Colon (tissue), 2 donors: ENCODE measurements at regions not wholly inside any gene's neighbourhood (a gene's known extent, or its start where the extent isn't known, plus 50 kb on each side); places are given as distances from the start of the nearest gene placed in this dataset.
"Not testable (repeated sequence)": the region's sequence is repeated elsewhere in the genome, so short reads cannot be mapped to it uniquely, and the experiment has no call there.

Experiments used
- FAIRE-seq: peaks from 2 replicates; lab custom pipeline; 2012; peaks lifted over from hg19 to GRCh38; lab: Jason Lieb, UNC
- donor health status: control.
- donor health status: control.

DNA sequence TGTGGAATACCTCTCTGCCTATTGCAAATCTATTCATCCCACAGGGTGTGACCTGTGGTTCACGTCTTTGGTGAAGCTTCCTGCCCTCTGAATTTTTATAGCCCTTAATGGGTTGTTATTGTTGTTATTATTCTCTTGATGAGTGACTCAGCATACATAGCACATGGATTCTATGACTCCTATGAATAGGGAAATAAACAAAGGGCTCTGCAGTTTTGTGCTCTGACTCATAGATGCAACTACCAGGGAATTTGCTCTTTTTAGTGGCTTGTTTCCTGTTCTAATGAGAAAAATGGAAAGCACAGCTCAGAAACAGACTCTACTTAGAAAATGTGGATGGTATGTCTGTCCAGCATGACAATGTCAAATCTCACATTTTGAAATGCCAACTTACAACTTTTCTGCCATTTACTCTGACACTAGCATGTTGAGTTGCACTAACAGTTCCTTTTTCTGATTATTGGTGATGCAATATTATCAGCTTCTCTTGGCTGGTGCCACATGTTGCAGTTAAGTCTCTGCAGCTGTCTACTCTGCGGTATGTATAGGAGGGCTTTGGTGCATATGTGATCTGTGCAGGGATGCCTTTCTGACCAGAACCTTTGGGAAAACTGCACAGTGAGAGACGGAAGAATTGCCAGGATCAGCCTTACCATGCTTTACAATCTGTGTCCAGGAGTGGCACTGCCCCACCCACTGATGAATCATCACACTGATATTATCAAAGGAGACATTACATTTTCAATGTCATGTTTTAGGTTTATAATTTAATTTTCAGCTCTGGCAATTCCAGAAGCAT, 996.4 kb upstream of the WWC1 start:
- FAIRE-seq, result no peak

DNA sequence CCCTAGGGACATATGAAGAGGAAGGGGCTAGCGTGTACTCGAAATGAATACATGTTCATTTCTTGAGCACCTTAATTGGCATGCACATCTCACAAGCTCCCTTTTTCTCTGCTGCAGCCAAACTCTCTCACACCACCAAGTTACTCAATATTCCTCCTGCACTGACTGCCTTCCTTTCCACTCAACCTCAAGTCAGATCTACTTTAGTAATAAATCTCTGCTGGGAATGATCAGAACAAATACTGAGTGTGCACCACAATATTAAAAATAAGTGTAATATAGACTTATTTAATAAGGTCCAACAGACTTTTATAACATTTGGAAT, 995.8 kb upstream of the WWC1 start:
- no peak for FAIRE-seq

DNA sequence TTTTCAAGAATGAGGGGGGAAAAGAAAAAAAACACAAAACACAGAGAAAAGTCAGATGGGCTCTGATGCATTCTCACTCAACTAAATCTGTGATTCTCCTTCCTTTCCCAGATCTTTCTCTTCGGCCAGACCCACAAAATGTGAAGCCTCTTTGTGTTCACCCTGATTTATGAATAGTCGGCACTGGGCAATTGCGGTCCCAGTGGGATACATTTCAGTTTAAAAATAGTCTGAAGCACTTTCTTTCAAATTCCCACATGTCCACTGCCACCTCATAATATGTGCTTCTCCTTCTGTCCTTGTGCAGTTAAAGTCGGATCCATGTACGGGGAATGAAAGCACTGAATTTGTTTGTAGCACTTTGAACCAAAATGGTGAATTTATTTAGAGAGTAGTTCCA, 995.4 kb upstream of the WWC1 start:
- no peak for FAIRE-seq

DNA sequence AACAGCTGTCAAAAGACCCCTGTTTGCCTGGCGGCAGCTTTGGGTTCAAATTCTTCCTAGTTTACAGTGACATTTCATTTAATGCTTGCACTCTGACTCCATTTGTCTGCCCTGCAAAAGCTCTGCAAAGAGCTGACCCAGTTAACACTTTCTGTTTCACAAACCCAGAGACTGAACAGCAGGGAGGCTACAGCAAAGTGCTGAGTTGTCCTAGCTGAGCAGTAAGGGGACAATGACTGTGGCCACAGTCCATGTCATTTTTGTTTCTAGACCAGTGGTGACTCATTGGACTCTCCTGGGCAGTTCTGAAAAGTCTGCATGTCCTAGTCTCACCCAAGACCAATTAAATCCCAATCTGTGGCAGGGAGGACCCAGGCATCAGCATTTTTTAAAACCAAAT, 994.8 kb upstream of the WWC1 start:
- FAIRE-seq, result no peak

DNA sequence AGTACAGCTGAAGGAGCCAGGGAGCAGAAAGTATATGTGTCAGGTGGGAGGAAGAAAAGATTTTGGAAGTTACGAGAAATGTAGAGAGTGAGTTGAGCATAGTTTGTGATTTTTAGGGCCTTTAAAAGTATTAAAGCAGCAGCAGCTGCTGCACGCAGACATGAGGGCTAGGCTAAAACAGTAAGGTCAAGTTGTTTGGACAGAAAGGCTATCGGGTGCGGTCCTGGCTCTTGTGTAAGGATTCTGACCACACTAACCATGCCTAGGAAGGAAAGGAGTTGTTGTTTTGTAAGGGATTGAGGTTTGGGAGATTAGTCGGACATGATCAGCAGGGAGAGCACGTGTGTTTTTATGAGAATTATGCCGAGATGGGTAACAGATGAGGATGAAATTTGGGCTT, 991.6 kb upstream of the WWC1 start:
- FAIRE-seq, result not testable (repeated sequence)

DNA sequence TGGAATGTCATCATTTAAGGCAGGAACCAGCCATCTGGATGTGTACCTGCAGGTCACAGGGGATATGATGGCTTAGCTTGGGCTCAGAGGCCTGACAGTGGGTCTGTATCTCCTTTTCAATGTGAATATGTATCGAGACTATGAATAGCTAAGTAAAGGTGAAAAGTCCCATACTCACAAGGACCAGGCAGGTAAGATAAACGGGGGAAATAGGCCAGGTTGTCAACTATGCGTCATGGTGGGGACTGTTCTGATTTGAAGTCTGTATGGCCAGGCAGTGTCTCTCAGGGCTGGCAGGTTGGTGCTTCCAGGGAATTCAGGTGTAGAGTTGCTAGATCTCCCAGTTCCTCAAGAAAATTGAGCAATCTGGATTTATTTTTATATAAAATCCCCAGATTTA, 987.9 kb upstream of the WWC1 start:
- FAIRE-seq, result no peak

DNA sequence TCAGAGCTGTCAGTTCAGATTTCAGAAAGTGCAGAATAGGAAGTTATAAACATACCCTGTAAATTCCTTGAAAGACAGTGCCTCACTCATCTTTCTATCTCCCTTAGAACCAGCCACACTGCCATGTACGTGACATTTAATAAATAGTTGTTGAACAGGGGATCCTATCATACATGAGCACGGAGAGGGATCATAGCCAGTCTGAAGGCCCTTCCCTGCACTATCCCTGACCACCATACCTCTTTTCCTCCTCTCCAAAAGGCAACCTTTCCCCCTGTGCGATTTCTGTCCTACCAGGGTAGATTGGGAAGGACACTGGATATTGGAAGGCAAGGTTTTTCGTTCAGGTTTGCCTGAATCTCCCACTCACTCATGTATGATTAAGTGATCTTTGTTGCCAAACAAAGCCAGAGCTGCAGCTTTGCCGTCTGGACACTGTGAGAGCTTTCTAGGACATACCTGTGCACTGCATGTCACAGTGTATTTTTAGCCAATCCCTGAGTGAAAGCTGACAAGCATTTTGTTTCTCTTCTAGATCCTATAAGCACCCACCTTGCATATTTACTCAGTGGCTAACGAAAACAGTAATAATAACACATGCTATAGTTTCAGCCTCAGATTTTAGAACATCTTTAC, 986.5 kb upstream of the WWC1 start:
- FAIRE-seq, result no peak

DNA sequence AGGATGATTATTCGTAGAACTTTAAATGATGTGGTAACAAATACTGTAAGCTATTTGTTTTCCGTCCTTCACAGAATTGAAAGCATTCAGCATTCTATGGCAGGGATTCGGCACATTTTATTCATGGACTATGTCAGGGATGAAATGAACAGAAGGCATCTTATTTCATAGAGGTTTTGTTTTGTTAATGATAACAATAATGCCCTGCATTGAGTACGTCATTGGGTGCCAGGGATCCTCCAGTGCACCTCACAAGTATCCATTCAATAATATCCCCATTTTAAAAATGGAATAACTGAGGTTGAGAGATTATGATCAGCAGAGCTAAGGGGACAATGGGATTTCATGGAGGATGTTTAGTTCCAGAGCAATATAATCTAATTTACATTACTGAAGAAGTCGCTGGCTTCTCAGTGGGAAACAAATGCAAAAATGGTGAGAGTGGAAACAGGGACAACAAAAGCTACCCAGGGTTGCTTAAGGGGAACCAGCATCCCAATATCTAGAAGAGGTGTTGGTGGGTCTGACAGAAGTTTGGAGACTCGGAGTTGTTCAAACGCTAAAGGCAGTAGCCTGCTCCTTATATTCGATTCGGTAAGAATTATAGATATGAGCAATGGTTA, 985.7 kb upstream of the WWC1 start:
- no peak for FAIRE-seq

DNA sequence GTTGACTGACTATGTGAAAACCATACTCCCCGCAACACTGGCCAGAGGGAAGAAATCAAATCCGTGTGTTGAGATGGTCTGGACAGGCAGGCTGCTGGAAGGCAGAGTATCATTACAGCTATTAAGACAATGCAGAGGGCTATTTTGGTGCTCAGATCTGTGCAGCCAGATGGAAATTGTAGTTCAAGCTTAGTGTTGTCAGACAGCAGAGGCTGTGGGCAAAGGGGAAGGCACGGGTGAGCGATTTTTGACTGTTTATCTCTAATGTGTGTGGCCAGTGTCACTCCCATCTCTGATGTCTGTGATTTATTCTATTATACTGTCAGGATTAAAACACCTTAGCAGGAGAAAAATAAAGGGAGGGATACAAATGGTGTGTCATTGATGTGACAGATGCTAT, 984.4 kb upstream of the WWC1 start:
- no peak for FAIRE-seq

DNA sequence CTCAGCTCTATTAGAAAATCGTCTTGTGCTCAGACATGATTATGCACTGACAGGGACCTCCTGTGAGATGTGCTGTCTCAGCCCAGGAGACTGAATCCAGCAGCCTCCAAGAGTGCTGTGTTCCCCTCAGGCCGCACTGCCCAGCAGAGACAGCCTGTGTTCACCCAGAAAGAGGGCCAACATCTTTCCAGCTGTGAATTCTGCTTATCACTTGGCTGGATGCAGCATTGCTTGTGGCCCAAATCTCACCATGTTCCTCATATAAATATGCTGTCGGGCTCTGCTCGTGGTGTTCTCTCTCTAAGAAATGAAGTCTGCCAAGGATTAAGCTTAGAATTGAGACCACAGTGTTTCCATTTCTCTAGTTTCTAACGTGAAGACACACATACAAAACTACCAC, 983.0 kb upstream of the WWC1 start:
- no peak for FAIRE-seq

DNA sequence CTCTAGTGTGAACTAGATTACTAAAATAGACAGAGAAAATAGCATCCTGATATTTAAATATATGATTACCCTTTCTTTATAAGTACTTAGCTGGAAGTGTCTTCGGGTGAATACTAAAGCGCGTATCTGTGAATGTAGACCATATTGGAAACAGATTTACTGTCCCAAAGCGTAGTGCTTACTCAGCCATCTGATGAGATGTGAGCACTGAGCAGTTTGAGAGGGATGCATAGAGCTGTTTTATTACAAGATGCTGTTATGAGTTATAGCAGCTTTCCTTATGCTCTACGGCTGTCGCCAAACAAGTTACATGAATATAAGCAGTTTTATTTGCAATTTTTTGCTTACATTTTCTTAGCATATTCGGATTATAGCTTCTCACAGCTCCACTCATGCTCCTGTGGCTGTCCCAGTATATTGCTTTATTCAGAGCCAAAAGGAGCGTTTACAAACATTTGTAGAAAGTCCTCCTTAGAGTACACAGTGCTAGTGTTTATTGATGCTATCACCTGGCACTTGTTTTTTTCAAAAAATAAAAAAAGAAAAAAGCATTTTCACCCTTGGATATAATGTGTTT, 981.4 kb upstream of the WWC1 start:
- no peak for FAIRE-seq

DNA sequence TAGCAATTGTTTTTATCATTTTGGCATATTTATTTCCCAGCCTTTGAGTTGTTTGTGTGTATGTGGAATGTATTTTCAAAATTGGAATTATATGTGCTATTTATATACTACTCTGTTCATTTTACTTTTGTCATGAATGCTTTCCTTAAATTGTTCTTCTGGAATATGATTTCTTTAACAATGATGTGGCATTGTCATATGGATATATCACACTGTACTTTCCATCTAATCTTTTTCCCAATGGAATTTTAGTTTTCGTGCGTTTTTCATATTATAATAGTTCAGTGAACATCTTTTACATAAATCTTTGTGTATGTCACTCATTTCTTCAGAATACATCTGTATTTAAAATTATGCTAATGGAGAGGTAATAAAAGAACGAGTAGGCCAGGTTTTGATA, 980.1 kb upstream of the WWC1 start:
- no peak for FAIRE-seq

DNA sequence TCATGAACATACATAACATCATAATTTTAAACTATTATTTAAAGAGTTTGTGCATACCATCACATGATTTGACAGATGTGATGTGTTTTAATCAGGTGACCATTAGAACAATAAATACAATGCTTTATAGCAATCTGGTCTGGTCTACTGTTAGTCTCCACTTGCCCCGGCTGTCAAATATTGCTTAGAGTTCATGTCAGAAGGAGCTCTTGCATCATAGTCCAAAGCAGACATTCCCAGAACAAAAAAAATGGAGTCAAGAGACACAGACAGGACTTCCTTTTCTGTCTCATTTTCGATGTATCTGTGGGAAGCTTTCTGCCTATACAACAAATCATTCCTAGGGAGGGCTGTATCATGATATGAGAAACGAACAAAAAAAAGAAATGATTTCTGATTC, 979.2 kb upstream of the WWC1 start:
- FAIRE-seq, result no peak

DNA sequence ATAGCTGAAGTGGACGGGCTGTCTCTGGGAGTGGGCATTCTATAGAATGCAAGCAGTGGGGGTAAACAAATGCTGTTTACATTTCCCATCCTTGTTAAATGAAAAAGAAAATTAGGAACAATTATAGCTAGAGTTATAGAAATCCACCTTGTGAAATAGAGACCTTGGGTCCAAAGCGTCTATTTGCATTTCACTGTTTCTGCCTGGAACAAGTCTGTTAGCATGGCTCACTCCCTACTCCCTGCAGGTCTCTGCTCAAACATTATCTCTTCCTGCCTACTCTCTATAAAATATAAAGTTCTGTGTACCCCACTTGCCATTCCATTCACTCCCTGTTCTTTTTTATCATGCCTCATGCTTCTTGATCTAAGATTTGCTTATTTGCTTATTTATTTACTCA, 975.7 kb upstream of the WWC1 start:
- no peak for FAIRE-seq

DNA sequence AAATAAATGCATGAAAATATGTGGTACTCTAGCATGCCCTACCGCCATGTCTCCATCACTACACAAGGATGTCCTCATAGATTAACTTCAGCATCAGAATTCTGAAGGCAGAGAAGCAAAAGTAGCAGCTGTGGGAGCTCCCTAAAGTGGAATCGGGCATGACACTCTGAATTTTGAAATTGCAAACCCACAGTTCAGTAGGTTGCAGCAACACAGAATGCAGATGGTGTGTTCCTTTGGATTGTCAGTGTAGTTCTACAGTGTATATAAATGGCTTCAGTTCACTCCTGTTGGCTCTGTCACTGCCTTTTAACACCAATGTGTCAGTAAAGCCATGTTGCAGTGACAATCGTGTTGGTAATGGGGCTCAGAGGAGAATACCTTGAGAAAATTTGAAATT, 973.6 kb upstream of the WWC1 start:
- FAIRE-seq, result no peak

DNA sequence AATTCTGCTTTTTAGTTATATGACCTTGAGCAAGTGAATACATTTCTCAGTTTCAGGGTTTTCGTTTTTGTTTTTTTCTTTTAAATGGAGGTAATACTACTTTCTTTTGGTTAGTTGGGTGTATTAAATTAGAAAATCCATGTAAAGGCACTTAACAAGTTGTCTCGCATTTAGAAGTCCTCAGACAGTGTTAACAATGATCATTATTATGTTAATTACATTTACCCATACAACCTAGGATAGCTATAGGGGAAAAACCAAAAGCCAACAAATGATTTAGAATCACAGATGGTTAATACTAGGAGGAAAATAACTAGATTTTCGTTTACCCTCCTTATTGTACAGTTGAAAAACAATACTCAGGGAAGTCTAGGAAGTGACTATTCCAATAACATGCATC, 972.2 kb upstream of the WWC1 start:
- FAIRE-seq, result no peak

DNA sequence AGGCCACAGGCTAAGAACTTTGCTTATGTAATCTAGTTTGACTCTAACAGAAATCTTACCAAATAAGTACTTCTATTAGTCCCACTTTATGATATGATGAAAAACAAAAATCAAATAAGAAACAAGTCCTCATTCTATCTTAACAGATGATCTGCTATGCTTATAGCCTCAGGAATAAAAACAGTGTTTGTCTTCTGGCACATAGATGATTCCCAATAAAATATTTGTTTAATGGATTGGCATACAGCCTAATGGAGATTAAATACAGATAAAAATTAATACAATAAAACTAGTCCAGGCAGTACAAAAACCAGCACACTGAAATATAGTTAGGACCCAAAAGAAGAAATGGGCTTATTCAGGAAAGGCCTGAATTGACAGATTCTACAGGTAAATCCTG, 971.4 kb upstream of the WWC1 start:
- no peak for FAIRE-seq

DNA sequence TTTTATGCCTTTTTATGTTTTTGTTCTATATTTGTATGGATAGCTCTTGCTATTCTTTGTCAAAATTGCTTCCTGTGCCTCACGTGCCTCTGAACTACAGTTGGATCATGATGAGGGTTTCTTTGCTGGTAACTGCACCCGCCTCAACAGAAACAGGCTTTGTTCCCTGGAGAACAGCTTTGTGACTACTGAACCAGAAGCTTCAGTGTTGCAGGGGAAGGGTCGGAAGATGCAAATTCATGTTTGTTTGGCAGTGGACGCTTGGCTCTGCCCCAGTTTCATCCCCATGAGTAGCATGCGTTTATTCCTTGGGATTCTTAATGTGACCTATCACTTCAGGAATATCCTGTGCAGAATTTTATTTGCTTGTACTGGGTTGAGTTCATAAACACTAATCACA, 959.1 kb upstream of the WWC1 start:
- FAIRE-seq, result no peak

DNA sequence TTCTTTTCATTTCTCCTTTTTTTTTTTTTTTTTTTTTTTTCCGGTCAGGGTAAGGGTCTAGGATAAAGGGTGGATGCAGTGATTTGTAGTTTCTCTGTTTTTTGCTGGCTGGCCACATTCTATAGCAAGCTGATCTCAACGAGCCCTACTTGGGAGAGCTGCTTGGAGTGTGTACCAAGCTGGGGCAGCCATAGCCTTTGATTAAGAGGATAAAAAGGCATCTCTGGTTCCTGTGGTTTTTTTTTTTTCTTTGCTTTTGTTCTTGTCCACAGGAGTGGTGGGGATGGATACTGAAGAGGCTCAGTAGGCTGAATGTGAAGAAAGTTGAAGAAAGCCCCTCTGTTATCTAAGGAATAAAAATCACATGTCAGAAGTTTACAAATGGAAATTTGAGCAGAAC, 955.3 kb upstream of the WWC1 start:
- no peak for FAIRE-seq

DNA sequence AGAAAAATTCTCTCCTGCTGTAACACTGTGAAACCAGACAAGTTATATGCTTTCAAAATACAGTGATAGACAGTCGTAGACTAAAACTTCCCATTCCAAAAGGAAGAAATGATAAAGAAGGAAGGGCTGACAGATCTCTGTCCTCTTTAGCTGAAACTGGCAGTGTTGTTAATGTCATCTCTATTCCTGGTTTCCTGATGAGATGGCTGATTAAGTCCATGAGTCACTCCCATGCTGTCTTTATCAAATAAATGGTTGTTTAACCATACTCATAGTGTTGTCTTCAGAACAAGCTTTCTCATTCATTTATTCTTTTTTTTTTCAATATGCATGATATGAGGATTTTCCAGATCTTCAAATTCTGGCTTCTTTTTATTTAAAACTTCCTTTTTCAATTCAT, 952.2 kb upstream of the WWC1 start:
- no peak for FAIRE-seq

DNA sequence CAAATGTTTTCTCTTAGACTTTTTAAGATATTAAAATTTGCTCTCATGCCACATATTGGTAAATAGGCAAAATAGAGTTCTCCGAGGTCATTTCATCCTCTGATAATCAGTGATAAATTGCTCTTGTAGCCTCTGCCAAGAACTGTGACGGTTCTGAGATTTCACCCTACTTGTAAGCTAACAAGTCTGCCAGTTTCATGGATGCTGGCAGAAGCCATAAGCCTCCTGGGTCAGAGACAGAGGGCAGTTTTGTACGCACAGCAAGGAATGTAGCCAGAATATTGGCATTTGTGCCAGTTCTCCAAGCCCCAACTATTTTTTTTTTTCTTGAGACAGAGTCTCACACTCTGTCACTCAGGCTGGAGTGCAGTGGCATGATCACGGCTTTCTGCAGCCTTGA, 945.0 kb upstream of the WWC1 start:
- FAIRE-seq, result no peak

DNA sequence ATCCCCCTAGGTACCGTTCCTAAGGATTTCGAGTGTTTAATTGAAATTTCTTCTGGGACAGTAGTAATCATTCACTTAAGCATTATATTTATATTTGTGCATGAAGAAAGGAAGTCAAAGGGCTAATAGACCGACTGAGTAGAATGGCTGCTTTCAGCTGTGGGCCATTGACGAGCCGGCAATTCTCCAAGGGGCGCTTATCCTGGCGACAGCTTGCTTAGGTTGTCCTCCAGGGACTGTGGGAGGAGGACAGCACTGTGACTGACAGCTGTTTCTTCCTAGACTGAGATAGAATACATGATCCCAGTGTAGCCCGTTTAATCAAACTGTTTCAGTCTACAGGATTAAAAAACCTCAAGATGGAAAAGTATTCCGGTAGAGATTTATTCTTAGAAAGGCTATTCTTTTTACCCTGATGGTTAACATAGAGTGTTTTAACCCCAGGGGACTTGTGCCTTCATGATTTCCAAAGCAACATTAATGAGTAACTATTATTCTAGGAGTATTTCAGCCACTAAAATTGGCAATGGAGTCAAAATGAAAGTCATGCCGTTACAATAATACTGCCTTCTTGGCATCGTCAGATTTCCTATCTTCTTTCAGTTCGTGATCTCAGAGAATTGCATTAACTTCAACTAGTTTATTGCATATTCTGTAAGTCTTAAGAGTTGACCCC, 943.1 kb upstream of the WWC1 start:
- FAIRE-seq, result no peak

DNA sequence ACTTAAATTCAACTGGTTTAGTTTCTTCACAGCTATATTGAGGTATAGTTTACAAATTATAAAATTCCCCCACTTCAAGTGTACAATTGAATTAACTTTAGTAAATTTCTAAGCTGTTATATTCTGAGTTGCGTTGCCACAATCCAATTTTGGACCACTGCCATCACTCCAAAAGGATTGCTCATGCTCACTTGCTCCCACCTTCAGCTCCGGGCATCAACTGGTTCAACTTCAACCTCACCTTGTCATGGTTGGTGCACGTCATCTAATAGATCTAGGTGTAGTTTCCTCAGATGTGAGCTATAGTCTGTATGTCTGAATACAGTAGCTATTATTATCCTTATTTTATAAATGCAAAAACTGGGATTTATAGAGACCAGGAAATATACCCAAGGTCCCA, 942.5 kb upstream of the WWC1 start:
- no peak for FAIRE-seq
